ENCODE measurements at regions not wholly inside any gene's neighbourhood (a gene's known extent, or its start where the extent isn't known, plus 50 kb on each side); places are given as distances from the start of the nearest gene placed in this dataset.
A peak's percentile ranks its signal among the peaks of the same experiment; 100 is the strongest.

DNA sequence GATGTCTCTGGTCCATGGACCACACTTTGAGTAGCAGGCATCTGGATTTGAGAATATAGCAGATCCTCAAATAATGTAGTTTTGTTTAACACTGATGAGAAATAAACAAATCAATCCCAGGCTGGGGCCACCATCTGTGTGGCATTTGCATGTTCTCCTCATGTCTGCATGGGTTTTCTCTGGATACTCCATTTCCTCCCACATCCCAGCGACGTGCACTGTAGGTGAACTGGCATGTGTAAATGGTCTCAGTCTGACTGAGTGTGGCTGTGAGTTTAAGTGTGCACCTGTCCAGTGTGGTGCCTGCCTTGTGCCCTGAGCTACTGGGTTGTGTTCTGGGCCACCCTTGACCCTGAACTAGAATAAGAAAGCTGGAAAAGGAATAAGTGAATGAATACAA, 66.3 kb upstream of the NANOGP8 start:
- no peak for DNase-seq

DNA sequence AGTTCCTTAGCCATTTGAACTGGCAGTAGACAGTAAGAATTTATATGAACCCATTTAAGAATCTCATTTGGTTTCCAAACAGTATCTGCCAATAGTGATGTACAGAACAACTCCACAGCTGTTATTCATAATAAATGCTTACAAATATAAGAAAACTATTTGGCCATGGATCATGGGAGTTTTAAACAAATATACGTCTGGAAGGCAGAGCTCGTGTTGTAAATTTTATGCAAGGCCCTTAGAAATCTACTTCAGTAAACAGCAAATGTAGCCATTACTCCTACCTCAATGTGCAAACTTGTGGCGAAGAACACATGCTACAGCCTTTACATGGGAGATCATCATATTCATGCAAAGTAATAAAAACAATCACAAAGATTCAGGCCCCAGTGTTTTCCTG, 65.3 kb upstream of the NANOGP8 start:
- peak; percentile 35 for DNase-seq

DNA sequence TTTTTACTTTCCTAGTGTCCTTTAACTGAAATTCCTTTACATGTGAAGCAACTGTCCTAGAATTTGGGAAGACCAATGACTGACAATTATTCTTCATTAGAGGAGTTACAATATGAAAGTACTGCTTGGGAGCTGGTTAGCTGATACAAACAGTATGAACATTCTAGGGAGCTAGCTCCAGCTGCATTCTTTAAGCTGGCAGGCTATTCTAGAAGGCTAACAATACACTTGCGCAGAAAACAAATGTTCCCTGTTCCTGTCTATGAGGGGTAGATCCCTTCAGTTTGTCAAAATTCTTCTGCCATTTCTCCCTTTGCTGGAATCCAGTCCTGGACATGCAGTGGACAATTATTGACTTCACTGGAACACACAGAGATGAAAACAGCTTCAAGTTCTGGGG, 60.2 kb upstream of the NANOGP8 start:
- no peak for DNase-seq

DNA sequence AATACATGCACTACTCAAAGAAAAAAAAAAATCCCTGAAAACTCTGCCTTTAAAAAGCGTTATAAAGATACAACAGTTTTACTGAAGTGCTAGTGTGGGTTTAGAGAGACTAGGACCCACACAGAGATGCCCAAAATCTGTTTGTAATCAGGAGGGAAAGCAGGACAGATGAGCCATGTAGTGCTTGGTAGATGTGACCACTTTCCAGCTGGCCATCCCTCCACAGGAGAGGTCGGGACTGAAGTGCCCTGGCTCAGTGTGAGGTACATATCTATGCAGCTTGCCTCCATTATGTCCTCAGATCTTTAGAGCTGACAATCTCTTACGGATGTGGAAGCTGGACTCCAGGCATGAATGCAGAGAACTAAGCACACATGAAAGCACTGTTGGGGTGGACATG, 57.5 kb upstream of the NANOGP8 start:
- DNase-seq: no peak

DNA sequence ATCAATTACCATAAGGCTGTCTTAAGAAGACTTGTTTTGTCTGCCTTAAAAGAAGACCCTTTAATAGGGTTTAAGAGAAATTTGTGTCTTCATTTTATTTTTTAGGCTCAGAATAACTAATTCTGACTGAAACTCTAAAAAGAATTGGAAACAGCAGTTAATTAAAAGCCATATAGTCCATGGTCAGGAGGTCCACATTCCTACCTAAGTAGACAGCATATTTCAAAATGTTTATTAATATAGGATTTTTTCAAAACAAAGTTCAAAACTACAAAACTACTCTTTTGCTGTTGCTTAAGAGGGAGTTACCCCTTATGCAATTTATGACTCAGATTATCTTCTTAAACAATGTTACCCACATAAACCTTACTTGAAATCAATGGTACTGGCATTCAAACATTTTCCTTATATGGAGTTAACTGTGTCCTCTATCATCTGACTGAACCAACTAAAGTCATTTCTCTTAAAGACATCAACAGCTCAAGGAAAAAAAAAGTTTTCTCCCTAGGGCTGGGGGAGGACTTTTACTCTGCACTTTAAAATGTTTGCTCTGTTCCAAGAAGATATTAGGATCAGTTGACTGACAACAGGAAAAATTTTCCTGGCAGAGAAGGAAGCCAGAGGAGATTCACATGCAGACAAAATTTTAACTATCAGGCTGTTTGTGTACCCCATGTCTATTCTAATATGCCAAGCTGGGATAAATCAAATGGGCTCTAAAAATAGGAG, 56.8 kb upstream of the NANOGP8 start:
- peak; percentile 39 for DNase-seq

DNA sequence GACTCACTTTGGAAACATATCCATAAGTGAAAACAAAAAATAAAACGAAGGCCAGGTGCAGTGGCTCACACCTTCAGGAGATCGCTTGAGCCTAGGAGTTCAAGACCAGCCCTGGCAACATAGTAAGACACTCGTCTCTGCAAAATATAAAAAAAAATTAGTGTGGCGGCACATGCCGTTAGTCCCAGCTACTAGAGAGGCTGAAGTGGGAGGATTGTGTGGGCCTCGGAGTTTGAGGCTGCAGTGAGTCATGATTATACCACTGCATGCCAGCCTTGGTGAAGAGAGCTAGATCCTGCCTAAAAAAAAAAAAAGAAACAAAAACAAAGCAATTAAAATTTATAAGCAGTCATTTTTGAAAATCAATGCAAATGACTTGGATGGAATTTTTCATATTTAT, 54.7 kb upstream of the NANOGP8 start:
- DNase-seq: no peak

DNA sequence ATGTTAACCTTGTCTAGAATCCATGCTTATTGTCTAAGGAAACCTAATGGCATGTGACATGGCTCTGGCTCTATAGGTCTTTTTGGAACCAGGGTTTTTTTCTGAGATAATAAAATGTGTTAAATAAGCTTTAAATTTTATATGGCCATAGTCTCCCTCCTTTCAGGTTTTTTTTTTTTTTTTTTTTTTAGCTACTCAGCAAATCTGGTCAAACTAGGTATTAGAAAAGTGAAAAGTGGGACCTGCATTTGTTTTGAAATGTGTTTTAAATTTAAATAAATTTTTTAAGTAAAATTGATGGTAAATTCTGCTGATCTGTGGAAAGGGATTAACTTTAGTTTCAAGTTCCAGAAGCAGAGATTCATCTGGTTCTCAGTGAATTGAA, 52.1 kb upstream of the NANOGP8 start:
- DNase-seq: no peak

DNA sequence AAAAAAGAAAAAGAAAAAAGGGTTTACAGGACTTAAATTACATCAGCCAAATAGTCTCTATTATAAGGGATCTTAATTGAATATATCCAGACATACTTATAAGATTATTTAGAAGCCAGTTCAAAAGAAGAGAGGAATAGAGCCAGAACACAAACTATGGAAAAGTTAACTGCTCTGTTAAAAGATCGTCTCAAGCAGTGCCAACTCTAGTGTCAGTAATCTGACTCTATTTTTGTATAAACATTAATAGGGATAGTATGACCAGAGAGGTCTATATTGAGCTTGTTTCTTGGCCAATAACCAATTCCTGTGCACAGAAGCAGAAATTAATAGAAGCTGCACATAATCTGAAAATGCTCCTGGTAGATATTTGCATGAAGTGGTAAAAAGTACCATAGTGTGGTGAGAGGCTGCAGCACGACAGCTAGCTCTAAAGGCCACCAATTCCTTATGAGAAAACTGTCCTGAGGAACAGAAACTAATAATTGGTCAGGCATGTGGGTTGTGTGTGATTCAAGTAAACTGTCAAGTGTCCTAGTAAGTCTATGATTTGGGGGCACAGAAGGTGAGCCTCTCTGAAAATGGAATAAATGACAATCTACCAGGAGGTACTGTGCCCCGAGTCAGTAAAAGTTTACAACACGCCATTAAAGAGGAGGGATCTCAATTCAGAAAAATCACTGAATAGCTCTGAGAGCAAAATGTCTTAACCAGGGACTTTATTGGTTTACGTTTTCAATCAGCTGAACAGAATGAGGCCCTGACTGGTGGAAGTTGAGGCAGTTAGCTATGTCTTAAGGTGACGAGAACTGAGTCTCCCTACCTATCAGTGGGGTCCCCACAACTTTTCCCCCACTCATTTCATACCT, 51.5 kb upstream of the NANOGP8 start:
- no peak for DNase-seq

Data from eye (tissue), 1 donor.